Prostate gland (tissue), 2 donors: ENCODE measurements at regions not wholly inside any gene's neighbourhood (a gene's known extent, or its start where the extent isn't known, plus 50 kb on each side); places are given as distances from the start of the nearest gene placed in this dataset.

Source experiments
- POLR2A ChIP-seq: fragments of 450-650 bp; IDR thresholded peaks from one replicate; pipeline ENCODE4 v1.6.1; 2016; ENCODE audit warnings: antibody characterized with exemption, mild to moderate bottlenecking
- POLR2AphosphoS5 ChIP-seq: sonication (generic); formaldehyde crosslinking; IDR thresholded peaks from one replicate; pipeline ENCODE4 v1.6.1; 2017; ENCODE audit warnings: antibody characterized with exemption
- TF ChIP-seq, protein P1 (sequence below), 4 experiments: fragments of 200-600 bp in 2 of 4; fragments of 450-650 bp in 2 of 4; sonication (generic) in 2 of 4; IDR thresholded peaks; 1 replicate in 3 of 4; 2 replicates in 1 of 4; pipeline ENCODE4 v1.5.1; 2016 to 2019; ENCODE audit warnings: antibody characterized with exemption in 4 of 4, mild to moderate bottlenecking in 2 of 4, moderate library complexity in 2 of 4

DNA sequence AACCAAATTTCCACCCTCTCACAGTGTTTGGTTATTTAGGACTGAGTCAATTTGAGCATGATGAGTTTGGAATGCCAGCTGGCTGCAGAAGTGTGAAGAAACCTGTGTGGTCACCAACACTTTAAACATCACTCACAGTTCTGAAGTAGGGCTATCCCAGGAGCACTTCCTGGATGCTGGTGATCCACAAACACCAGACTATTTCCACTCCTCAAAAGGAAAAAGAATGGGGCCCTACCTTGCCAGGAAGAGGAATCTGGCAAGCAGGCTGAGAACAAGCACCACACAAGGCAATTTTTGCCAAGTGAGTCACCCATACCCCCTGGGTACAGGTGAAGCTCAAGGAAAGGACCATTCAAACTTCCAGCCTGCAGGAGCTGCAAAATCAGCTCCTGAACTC is 294.2 kb upstream of the PTGER4 start:
- TF ChIP-seq, protein P1, sequence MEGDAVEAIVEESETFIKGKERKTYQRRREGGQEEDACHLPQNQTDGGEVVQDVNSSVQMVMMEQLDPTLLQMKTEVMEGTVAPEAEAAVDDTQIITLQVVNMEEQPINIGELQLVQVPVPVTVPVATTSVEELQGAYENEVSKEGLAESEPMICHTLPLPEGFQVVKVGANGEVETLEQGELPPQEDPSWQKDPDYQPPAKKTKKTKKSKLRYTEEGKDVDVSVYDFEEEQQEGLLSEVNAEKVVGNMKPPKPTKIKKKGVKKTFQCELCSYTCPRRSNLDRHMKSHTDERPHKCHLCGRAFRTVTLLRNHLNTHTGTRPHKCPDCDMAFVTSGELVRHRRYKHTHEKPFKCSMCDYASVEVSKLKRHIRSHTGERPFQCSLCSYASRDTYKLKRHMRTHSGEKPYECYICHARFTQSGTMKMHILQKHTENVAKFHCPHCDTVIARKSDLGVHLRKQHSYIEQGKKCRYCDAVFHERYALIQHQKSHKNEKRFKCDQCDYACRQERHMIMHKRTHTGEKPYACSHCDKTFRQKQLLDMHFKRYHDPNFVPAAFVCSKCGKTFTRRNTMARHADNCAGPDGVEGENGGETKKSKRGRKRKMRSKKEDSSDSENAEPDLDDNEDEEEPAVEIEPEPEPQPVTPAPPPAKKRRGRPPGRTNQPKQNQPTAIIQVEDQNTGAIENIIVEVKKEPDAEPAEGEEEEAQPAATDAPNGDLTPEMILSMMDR (IDR thresholded peaks at IDR 0.05), result no peak
- TF ChIP-seq POLR2AphosphoS5, result peak; percentile 5
- no peak for TF ChIP-seq POLR2A
